HG03060 (cell line): ENCODE measurements at regions not wholly inside any gene's neighbourhood (a gene's known extent, or its start where the extent isn't known, plus 50 kb on each side); places are given as distances from the start of the nearest gene placed in this dataset.

Experiments used
- ATAC-seq: cut with Tn5 transposase; IDR thresholded peaks from one replicate; pipeline ENCODE4 v1.9.1; 2021; ENCODE audit warnings: low read depth, moderate number of reproducible peaks; ENCODE audit not compliant: unreplicated experiment

- ATAC-seq, result no peak
Measured at GRCh38 chr12:115659422-115659821, 618.1 kb downstream of the MED13L start.

- ATAC-seq, result no peak
Measured at GRCh38 chr12:115657081-115658013, 620.1 kb downstream of the MED13L start.

GRCh38 chr12:115650026-115650425 is 627.5 kb downstream of the MED13L start:
- ATAC-seq, result no peak

GRCh38 chr12:115648463-115648862 is 629.0 kb downstream of the MED13L start:
- ATAC-seq, result no peak

GRCh38 chr12:115646210-115646609 is 631.3 kb downstream of the MED13L start:
- ATAC-seq, result no peak

GRCh38 chr12:115640929-115641328 is 636.6 kb downstream of the MED13L start:
- ATAC-seq, result no peak

GRCh38 chr12:115639648-115640012 is 637.9 kb downstream of the MED13L start:
- ATAC-seq, result no peak

- ATAC-seq, result no peak
Measured at GRCh38 chr12:115638733-115639647, 638.5 kb downstream of the MED13L start.

GRCh38 chr12:115636546-115636945 is 640.9 kb downstream of the MED13L start:
- ATAC-seq, result no peak

GRCh38 chr12:115632308-115632707 is 645.2 kb downstream of the MED13L start:
- no peak for ATAC-seq

- ATAC-seq, result no peak
Measured at GRCh38 chr12:115630136-115630535, 647.4 kb downstream of the MED13L start.

GRCh38 chr12:115626210-115626609 is 651.3 kb downstream of the MED13L start:
- ATAC-seq, result no peak

GRCh38 chr12:115623764-115624334 is 653.6 kb downstream of the MED13L start:
- ATAC-seq, result no peak

GRCh38 chr12:115623275-115623674 is 654.2 kb downstream of the MED13L start:
- no peak for ATAC-seq

GRCh38 chr12:115620816-115621215 is 656.7 kb downstream of the MED13L start:
- ATAC-seq, result no peak

GRCh38 chr12:115619889-115620288 is 657.6 kb downstream of the MED13L start:
- ATAC-seq, result no peak

- no peak for ATAC-seq
Measured at GRCh38 chr12:115619061-115619460, 658.4 kb downstream of the MED13L start.

GRCh38 chr12:115618105-115618504 is 659.4 kb downstream of the MED13L start:
- ATAC-seq, result no peak

GRCh38 chr12:115617391-115617790 is 660.1 kb downstream of the MED13L start:
- no peak for ATAC-seq

GRCh38 chr12:115611477-115611876 is 666.0 kb downstream of the MED13L start:
- no peak for ATAC-seq

- no peak for ATAC-seq
Measured at GRCh38 chr12:115609347-115609746, 668.1 kb downstream of the MED13L start.
